Ammon's horn (tissue), 1 donor: ENCODE measurements at regions not wholly inside any gene's neighbourhood (a gene's known extent, or its start where the extent isn't known, plus 50 kb on each side); places are given as distances from the start of the nearest gene placed in this dataset.
A peak's percentile ranks its signal among the peaks of the same experiment; 100 is the strongest.
"Not testable (repeated sequence)": the region's sequence is repeated elsewhere in the genome, so short reads cannot be mapped to it uniquely, and the experiment has no call there.

Experiments
- DNase-seq: peaks from one replicate; pipeline ENCODE4 v3.0.0-alpha.2; 2016; ENCODE audit warnings: low spot score

- no peak for DNase-seq
These were observed 131.0 kb downstream of the SMIM20 start for GRCh38 chr4:26044983-26045382.

GRCh38 chr4:26047795-26048194, 133.8 kb downstream of the SMIM20 start:
- no peak for DNase-seq

- DNase-seq: no peak
These were observed 134.4 kb downstream of the SMIM20 start for GRCh38 chr4:26048378-26048882.

DNA sequence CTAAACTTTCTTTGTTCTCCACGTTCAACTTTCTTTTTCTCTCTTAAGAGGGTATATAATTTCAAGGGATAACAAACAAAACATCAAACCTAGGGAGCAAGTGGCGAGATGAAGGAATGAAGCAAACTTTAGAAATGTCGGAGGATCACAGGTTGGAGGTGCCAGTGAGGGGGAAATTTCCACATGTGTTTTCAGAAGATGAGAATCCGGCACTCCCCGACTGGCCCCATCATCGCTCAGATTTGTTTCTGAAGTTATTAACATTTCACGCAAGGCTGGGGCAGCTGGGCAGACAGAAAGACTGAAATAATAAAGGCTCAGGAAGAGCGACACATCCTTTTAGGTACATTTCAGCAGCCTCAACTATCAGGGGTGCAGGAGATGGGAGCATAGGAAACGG, 134.9 kb downstream of the SMIM20 start:
- no peak for DNase-seq

- no peak for DNase-seq
These were observed 135.4 kb downstream of the SMIM20 start for GRCh38 chr4:26049447-26049846.

GRCh38 chr4:26050212-26050643, 136.2 kb downstream of the SMIM20 start:
- DNase-seq: peak; percentile 68

DNA sequence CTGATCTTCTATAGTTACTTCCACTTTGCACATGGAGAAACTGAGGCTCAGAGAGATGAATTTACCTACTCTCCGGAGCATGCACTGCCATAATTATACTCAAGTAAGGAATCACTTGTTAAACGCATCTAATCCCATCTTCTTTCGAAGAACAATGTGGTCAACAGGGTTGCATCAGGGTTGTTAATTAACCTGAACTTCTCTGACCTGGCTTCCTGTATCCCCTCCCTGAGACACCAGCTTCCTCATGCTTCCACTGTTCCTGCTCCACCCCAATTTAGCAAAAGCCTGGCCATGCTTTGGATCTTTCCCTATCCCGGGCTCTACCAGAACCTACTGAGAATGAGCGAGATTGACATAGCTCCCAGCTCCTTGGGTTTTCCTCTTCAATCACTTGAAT, 136.7 kb downstream of the SMIM20 start:
- no peak for DNase-seq

- no peak for DNase-seq
These were observed 137.2 kb downstream of the SMIM20 start for GRCh38 chr4:26051240-26051639.

- no peak for DNase-seq
These were observed 138.9 kb downstream of the SMIM20 start for GRCh38 chr4:26052663-26053541.

GRCh38 chr4:26053761-26054160, 139.7 kb downstream of the SMIM20 start:
- DNase-seq: no peak

DNA sequence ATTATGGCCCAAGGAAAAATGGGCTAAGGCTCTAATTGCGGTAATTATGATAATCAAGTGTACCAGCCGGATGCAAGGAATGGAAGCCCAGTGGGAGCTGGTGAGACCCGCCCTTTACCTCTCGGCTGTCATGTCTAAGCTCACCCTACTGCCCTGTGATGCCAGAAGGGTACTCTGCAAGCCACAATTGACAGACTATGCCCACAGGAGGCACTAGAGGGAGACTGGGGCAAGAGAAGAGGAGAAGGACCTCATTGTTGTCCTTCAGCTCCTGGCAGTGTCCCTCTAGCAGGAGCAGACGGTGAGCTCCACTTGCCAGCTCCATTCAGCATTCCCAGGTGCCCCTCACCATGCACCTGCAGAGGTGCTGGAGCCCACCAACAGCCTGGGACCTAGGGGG, 141.8 kb downstream of the SMIM20 start:
- no peak for DNase-seq

GRCh38 chr4:26056406-26056805, 142.4 kb downstream of the SMIM20 start:
- DNase-seq: no peak

DNA sequence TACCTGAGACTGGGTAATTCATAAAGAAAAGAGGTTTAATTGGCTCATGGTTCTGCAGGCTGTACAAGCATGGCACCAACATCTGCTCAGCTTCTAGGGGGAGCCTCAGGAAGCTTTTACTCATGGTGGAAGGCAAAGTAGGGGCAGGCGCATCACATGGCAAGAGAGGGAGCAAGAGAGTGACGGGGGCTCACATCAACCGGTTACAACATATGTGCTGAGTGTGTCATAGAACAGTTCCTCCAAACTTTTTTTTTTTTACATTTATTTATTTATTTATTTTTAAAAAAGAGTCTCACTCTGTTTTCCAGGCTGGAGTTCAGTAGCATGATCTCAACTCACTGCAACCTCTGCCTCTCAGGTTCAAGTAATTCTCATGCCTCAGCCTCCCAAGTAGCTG, 143.8 kb downstream of the SMIM20 start:
- DNase-seq: not testable (repeated sequence)

DNA sequence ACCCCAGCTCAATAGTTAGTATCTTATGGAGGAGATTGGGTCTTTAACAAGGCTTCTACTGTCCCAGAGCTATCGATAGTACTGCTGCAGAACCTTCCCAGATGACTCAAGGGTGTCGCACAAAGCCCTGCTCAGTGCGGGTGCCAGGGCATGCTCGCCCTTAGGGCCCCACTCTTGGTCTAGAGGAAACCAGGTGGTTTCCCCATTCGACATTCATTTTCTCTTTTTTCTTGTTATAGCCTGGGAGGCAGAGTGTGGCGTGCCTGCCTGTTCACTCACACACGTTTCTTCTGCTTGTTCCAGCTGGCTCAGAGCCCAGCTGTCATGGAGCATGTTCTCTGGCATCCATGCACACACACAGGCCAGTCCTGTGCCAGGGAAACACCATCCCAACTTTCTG, 144.5 kb downstream of the SMIM20 start:
- no peak for DNase-seq

DNA sequence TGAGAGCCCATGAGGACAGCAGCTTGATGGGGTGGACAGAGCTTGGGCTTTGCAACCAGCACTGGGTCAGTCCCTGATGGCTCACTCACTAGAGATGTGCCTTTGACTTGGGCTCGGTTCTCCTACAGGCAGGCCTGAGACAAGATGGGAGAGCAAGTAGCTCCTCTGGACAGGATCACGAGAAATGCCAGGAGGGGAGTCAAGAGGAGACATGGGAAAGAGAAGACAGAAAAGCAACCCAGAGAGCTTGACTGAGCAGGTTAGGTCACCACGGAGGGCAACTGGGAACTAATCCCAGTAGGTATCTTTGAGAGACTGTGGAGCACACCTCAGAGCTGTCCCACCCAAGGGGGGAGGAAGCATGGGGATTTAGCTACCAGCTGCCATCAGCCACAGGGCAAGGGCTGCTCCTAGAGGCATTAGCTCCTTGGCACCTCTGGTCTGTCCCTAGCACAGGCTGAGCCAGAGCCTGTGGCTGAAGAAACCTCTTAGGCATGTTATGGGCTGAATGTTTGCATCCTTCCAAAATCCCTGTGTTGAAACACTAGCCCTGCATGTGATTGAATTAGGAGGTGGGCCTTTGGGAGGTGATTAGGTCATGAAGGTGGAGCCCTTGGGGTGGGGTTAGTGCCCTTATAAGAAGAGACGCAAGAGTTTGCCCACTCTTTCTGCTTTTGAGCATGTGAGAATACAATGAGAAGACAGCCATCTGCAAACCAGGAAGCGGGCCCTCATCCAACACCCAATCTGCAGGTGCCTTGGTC, 145.6 kb downstream of the SMIM20 start:
- DNase-seq: no peak

- DNase-seq: no peak
These were observed 146.3 kb downstream of the SMIM20 start for GRCh38 chr4:26060286-26060685.

DNA sequence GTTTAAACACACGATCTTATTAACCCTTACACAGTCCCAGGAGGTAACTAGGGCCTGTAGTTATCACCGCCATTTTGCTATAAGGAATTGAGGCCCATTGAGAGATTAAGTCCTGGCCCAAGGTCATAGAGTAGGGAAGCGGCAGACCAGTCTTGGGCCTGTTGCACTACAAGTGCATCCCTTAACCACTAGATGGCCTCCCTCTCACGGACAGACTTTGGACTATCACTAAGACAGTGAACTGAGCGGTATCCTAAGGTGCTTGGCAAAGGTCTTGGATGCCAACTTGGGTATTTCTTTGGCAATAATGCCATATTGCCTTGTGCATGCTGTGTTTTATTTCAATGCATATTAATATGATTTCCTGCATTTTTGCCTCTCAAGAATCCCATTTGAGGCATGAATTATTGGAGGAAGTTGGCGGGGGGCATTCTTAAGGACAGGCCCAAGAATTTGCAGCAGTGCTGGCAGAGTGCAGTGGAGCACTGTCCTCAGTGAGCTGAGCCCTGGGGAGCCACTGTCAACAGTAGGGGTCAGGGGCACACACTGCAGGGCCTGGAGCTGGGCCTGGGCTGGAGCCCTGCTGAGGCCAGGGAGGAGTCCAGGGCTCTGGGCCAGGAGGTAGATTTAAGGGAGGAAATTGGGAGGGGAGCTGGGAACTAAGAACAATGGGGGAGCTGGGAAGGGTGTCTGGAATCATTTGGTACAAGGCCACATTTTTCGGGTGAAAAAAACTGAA, 147.4 kb downstream of the SMIM20 start:
- peak; percentile 25 for DNase-seq

DNA sequence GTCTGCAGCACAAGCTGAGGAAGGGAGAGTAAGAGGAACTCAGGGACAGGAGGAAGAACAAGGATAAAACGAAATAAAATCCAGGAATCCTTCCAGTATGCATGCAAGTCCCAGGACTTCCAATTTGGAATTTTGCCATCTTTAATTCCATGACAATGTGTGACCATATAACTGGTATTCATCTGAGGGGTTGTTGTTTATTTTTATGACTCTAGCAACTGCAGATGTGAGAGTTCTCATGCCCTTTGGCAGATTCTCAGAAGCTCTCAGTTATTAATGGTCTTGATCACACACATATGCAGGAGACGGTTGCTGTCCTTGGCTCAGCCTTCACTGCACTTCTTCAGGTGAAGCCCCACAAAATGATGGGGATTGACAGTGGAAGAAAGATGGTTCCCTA, 148.2 kb downstream of the SMIM20 start:
- DNase-seq: no peak

DNA sequence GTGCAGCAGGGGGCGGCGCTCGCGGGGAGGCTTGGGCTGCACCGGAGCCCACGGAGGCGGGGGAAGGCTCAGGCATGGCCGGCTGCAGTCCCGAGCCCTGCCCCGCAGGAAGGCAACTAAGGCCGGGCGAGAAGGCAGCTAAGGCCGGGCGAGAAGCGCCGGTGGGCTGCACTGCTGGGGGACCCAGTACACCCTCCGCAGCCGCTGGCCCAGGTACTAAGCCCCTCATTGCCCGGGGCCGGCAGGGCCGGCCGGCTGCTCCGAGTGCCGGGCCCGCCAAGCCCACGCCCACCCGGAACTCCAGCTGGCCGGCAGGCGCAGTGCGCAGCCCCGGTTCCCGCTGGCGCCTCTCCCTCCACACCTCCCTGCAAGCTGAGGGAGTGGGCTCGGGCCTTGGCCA, 150.0 kb downstream of the SMIM20 start:
- not testable (repeated sequence) for DNase-seq

- DNase-seq: no peak
These were observed 151.8 kb downstream of the SMIM20 start for GRCh38 chr4:26065833-26066232.

DNA sequence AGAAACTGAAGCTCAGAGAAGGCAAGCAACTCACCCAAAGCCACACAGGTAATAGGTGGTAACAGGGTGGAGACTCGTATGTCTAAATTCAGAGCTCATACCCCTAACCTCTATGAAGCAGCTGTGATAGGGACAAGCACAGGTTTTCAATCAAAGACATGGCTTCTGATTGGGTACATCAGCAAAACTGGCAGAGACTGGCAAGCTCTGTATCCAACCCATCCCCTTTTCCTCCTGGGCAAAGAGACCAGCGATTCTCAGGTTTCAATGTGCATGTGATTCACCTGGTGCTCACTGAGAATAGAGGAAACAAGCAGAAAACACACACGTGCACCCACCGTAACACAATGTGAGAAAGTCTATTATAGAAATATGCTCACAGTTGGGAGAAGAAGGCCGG, 153.0 kb downstream of the SMIM20 start:
- no peak for DNase-seq

- DNase-seq: no peak
These were observed 155.2 kb downstream of the SMIM20 start for GRCh38 chr4:26069218-26069617.
